Bone marrow (tissue), 2 donors: ENCODE measurements at regions not wholly inside any gene's neighbourhood (a gene's known extent, or its start where the extent isn't known, plus 50 kb on each side); places are given as distances from the start of the nearest gene placed in this dataset.
"Not testable (repeated sequence)": the region's sequence is repeated elsewhere in the genome, so short reads cannot be mapped to it uniquely, and the experiment has no call there.

Source experiments
- DNase-seq, 2 donors: peaks; one replicate each; lab custom pipeline; 2025; lab: John Stamatoyannopoulos, UW

DNA sequence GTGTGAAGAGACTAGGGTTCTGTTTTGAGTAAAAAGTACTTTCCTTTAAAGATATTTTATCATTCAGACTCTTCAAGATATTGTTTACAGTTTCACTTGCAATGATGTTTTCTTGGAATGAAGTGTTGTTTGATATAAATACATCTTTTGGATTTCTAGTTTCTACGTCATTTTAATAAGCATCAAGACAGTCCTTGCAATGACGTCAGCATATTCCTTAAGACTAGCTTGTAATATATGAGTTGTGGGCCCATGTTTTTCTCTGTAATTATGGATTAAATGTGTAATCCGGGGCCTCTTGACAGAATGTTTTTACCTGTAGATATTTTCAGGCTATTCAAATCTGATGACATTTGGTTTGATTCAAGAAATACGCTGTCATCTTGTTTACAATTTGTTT, 66.1 kb downstream of the RBMX2 start:
- DNase-seq: no peak

DNA sequence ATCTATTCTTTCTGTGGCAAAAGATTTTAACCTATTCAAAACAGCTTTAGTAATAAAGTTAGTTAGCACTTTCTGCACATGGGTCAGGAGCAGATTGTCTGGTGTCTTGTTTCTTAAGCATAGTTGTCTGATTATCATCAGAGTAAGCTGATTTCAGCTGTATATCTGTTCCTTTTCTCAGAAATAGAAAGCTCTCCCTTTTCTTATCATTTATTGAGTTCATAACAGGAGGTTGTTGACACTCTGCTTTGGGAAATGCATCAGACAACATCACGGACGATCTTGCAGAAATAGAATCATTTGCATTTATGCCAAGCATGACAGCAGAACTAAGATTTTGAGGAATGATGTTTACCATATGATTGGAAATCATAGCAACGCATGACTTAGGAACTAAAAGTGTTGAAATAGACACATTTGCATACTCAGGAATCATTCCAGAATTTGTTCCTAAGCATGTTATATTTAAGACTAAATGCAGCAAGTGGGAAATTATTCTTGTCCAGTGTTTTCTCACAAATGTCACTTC, 66.7 kb downstream of the RBMX2 start:
- DNase-seq: no peak

DNA sequence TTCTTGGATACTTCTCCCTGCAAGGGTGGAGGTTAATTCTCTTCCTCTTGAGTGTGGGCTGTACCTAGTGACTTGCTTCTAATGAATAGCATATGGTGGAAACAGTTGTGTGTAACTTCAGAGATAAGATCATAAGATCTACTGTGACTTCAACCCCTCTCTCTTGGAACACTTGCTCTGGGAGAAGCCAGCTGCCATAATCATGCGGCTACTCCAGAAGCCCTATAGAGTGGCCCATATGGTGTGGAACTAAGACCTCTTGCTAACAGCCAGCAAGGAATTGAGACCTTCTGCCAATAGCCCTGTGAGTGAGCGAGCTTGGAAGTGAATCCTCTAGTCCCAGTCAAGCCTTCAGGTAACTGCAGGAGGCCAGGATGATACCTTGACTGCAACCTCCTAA, 81.1 kb downstream of the RBMX2 start:
- DNase-seq: no peak

DNA sequence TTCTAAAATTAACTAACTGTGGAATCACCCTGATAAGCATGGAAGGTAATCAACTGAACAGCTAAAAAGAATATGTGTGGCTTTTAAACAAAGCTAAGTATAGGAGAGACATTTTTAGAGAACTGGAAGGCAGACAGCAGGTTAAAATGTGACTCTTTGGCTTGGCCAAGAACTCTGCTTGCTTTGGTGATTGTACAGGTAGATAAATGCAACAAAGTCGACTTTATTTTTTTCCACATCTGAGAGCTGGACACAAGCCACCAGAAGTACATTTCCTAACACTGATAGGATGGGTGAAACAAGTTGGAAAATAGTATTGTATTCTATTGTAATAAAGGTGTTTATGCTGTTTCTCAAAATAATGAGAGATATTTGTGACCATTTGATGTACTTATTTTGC, 84.1 kb downstream of the RBMX2 start:
- DNase-seq: no peak

DNA sequence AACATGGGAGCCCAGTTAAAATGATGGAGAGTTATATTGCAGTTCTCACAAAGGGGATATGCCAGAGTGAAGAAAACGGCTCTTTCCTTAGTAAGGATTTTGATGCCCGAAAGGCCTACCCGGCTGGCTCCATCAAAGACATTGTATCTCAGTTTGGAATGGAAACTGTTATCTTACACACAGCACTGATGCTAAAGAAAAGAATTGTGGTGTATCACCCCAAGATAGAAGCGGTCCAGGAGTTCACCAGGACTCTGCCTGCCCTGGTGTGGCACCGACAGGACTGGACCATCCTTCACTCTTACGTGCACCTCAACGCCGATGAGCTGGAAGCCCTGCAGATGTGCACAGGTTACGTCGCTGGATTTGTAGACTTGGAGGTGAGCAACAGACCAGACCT, 93.7 kb downstream of the RBMX2 start:
- DNase-seq: not testable (repeated sequence)

DNA sequence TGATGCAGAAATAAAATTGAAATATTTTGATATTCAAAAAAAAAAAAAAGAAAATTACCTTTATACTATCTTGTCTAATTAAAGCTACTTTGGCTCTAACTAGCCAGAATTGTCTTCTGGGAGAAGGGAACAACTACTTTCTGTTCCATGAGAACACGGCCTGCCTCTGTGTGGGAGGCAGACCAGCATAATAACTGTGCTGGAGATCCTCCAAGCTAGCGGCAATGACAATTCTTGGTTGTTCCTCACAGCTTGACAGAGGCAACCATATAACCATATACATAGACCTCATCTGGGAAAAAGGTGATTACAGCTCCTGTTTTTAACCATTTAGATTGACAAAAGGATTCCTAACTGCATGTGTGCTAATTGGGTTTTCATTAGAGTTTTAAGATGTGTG, 95.7 kb downstream of the RBMX2 start:
- no peak for DNase-seq

DNA sequence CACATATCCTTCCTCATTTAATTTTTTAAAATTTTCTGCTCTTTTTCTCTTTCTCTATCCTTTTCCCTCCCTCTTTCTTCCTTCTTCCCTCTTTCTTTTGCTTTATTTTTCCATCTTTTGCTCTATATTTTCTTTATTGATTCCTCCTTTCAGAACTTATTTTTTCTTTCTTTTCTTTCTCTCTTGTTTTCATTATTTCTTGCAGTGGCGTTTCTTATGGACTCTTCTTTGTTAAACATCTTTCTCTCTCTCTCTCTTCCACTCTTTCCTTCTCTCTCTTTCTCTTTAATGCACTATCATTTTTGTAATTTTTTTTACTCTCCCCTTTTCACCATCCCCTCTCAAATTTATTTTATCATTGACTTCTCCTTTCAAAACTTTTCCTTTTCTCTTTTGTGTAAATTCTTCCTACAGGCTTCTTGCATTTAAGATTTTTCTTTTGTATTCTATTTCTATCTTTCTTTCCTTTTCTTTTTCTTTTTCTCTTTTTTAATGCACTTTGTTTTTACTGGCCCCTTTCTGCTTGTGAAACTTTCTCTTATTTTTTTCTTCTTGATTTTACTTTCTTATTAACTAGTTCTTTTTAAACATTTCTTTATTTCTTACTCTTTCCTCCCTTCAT, 97.0 kb downstream of the RBMX2 start:
- no peak for DNase-seq

DNA sequence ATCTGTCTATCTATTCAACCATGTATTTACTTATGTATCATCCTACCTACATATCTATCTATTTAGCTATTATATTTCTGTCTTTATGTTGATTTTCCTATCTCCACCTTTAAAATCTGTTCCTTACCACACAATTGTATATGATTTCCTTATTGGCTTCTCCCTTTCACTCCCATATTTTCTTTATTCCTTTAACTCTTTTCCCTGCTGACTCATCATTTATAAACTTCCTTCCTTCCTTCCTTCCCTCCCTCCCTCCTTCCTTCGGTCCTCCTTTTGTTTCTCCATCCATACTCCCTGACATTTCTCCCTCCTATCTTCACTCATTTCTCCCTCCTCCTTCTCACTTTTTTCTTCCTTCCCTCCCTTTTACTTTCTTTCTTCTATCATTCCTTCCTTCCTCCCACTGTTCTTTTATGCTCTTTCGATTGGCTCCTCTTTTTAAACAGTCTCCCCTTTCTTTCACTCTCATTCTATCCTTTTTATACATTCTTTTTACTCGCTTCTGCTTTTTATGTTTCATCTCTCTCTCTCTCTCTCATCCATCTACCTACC, 100.3 kb downstream of the RBMX2 start:
- DNase-seq: no peak

DNA sequence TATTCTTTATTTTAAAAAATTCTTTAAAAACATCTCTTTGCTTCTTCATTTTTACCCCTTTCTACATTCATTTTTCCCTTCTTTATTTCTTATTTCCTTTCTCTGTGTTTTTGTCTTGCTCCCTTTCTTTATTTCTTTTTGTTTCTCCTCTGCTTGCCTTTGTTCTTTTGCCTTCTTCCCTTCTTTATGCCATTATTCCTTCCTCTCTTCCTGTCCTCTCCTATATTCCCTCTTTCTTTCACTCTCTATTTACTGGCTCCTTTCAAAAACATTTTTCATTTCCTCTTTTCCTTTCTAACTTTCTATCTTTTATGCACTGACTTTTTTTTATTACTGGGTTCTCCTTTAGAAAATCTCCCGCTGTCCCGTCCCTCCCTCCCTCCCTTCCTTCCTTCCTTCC, 102.2 kb downstream of the RBMX2 start:
- no peak for DNase-seq

DNA sequence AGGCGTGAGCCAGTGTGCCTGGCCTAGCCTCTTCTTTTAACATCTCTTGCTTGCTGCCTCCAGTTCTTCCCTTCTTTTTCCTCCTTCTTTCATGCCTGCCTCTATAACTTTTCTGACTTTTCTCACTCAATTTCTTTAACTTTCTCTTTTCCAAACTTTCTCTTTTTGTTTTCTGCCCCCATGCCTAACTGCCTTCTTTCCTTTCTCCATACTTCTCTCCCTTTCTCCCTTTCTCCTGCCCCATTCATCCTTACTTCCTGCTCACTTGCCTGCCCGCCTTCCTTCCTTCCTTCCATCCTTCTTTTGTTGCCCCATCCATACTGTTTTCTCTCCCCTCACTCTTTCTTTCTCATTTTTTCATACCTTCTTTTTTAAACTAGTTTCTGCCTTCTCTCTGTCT, 105.2 kb downstream of the RBMX2 start:
- no peak for DNase-seq

DNA sequence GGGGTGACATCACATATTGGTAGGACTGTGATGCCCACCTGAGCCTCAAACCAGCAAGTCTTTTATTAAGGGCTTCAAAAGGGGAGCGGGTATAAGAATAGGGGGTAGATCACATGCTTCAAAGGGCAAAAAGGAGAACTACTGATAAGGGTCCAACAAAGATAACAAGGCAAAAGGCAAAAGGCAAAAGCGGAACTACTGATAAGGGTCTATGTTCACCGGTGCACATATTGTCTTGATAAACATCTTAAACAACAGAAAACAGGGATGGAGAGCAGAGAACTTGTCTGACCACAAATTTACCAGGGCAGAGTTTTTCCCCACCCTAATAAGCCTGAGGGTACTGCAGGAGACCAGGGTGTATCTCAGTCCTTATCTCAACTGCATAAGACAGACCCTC, 110.7 kb downstream of the RBMX2 start:
- DNase-seq: not testable (repeated sequence)

DNA sequence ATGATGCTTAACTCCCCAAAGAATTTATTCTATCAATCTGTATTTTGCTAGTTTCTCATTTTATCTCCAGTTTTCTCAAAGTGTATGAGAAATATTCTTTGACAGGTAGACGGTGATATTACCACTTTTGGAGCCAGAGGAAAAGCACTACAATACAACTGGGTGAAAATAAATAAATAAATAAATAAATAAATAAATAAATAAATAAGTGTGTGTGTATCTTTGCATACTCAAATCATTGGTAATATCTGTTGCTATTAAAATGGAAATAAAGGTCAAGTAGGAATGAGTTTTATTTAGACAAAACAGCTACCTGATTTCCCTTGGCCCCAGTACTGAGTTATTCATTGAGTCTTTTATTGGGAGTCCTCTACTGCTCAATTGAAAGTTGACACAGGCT, 114.3 kb downstream of the RBMX2 start:
- DNase-seq: no peak

DNA sequence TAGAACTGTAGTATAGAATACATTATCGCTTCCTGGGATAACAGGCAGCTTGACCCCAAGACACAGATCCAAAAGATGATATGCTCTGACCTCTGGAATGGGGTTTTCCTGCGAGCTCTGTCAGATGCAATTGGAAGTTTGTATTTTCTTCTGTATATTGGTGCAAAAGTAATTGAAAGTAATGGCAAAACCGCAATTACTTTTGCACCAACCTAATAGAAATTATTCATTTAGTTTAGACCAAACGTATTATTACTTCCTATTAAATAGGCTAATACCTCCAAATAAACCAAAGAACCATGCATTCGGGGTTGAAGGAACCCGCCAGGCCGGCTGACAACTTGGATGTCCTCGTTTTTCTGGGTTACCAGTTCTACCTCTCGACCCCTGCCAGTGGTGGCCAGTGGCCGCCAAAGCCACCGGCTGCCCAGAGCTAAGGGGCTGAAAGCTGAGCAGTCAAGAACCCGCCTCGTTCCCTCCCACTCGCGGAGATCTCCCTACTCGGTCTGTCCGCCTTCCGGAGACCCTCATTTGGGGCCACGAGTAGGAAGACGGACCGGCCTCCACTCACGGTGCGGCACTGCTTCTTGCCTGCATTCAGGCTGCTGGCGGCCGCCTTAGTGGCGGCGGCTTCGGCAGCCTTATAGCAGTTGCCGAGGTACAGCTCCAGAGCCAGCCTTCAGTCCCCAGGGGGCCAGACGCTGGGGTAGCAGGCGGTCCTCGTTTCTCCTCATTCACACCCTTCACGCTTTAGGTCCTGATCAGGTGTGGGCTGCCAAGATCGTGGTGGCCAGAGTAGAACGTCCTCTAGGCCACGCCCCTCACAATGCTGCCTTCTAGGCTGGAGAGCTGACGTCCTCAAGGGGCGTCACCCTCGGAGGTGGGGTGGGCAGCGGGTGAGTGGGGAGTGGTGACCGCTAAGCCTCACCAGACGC, 121.9 kb downstream of the RBMX2 start:
- no peak for DNase-seq

DNA sequence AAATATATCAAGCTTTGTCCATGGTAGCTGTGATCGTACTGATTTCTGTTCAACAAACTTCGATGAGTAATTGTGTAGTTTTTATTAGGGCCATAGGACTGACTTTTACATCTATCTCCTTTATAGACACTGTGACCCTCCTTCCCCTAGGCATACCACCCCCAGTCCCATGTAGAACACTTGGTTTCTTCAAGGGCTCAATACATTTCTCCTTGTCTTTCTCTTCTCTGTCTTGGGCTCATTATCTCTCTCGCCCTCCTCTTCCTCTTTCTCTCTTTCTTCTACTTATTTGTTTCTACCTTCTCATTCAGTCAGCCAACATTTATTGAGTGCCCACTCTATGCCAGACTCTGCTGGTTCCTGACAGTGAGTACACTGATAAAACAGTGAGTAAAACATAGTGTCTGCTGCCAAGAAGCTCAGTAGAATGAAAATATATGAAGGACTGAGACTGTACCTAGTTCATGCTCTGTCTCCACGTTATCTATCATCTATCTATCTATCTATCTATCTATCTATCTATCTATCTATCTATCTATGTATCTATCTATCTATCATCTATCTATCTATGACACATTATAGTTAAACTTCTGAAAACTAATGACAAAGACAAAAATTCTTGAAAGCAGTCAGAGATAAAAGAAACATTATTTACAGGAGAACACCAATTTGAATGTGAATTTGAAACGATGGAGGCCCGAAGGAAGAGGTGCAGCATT, 122.8 kb downstream of the RBMX2 start:
- no peak for DNase-seq

DNA sequence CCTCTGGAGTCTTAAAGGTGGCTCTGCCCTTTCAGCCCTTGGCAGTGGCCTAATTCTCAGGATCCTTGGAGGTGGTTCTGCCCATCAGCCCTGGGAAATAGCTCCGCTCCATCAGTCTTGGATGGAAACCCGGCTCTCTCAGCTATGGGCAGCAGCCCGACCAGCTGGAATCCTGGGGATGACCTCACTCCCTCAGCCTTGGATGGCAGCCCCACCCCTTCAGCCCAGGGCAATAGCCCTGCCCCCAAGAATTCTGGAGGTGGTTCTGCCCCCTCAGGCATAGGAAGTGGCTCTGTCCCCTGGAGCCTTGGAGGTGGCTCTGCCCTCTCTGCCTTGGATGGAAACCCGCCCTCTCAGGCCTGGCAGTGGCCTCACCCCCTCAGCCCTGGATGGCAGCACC, 127.7 kb downstream of the RBMX2 start:
- no peak for DNase-seq

DNA sequence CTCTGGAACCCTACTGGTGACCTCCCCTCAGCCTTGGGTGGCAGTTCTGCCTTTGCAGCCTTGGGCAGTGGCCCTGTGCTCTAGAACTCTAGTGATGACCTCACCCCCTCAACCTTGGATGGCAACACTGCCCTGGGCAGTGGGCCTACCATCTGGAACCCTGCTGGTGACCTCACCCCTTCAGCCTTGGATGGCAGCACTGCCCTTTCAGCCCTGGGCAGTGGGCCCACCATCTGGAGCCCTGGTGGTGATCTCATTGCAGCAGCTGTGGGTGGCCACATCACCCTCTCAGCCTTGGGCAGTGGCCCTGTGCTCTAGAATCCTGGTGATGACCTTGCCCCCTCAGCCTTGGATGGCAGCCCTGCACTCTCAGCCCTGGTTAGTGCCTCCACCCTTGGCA, 129.3 kb downstream of the RBMX2 start:
- no peak for DNase-seq

DNA sequence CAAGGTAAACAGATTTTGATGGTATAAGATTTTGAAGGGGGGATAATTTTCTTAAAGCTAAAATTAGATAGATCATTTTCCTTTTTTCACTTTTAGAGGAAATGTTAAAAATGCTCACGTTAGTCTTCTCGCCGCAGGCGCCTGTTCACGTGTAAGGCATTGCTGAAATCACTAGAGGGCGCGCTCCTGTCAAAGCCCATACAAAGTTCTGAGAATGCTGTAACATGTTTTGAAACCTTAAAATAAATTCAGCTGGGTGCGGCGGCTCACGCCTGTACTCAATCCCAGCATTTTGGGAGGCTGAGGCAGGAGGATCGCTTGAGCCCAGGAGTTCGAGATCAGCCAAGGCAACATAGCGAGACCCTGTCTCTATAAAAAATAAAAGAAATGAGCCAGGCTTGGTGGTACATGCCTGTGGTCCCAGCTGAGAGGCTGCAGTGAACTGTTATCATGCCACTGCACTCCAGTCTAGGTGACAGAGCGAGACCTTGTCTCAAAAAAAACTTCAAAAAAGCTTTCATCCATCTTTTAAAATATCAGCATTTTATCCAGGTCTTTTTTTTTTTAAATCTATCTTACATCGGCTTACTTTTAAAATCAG, 138.0 kb downstream of the RBMX2 start:
- DNase-seq: peak in 1 of 2 donors; percentile 0

DNA sequence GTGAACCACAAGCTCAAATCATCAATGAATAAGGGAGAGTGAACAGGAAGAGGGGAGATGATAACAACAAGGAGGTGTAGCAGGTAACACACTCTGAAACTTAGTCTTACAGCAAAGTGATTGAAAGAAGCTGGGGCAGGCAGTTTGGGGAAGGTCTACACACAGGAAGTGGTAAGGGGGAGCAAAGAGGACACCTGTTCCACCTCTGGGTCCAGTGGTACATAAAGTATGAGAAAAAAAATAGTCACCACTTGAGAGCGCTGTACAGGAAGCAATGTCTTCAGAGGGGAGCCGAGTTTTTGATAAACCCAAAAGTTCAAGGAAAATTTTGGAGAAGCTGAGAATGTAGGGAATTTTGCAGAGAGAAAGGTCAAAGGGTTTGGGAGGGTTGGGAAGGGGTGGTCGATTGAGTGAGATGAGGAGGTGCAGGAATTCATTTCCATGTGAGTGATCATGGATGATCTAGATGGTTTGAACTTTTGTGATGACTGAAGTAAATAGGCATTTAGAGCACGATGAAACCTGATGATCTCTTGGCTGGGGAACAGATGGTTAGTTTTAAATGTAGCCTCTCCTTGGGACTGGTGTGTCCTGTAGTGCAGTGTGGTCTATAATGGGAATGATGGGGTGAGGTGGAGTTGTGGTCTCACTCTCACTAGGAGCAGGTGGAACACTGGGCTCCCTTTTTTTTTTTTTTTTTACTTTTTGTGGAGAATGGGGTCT, 142.0 kb downstream of the RBMX2 start:
- DNase-seq: no peak

DNA sequence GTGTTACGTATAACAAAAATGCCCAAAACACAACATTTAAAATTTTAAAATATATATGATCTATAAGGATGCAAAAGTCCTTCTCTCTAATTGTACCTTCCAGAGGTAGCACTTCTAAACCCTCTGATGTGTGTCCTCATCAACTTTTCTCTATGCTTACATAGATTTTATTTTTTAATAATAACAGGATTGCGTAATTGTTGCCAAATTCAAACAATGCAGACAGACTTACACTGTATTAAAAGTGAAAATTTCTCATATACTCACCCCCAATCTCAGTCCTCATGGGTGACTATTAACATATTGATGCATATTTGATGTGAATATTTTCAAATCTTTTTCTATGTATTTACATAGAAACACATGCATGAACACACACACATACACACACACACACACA, 144.0 kb downstream of the RBMX2 start:
- no peak for DNase-seq

DNA sequence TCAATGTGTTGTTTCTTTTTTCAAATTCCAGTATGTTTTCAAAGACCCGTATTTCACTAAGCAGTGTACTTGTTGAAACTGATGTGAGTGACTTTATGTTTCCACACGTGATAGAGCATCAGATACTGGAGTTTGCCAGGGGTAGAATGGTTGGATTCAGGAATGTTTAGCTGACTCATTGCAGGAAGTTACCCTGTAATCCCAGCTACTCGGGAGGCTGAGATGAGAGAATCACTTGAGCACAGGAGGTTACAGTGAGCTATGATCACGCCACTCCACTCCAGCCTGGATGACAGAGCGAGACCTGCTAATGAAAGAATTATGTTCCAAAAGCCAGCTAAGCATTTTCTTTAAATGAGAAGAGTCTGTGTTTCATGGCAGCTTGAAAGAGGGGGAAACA, 147.6 kb downstream of the RBMX2 start:
- DNase-seq: not testable (repeated sequence)

DNA sequence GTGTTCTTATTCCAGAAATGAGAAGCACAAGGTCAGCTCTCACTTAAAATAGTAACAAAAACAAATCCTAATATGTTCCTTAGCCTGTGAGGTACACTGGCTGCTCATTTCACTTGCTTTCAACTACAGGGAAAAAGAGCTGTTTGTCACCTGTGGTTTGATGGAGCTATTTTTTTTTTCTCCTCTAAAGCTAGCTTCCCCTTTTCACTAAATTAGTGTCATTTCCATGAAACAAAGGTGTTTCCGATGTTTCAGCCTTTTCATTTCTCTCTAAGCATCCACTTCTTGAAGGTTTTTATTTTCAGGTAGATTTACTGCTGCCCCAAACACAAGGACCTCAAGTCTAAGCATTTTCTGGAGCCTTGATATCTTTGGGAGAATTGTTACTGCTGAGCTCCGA, 148.6 kb downstream of the RBMX2 start:
- no peak for DNase-seq
